Astrocyte of the hippocampus (primary cell): ENCODE measurements at regions not wholly inside any gene's neighbourhood (a gene's known extent, or its start where the extent isn't known, plus 50 kb on each side); places are given as distances from the start of the nearest gene placed in this dataset.

ENCODE experiments used
- DNase-seq: peaks from one replicate; pipeline ENCODE4 v3.0.0; 2011; ENCODE audit warnings: low read depth, low spot score

- DNase-seq, result peak; percentile 69
These were observed 165.6 kb upstream of the OGFRL1 start for GRCh38 chr6:71123051-71123450.

- no peak for DNase-seq
These were observed 164.3 kb upstream of the OGFRL1 start for GRCh38 chr6:71124340-71124739.

GRCh38 chr6:71125216-71125615 is 163.4 kb upstream of the OGFRL1 start:
- DNase-seq, result no peak

- no peak for DNase-seq
These were observed 162.1 kb upstream of the OGFRL1 start for GRCh38 chr6:71126506-71126905.

- no peak for DNase-seq
These were observed 161.2 kb upstream of the OGFRL1 start for GRCh38 chr6:71127374-71127773.

GRCh38 chr6:71130277-71130676 is 158.3 kb upstream of the OGFRL1 start:
- no peak for DNase-seq

- DNase-seq, result no peak
These were observed 153.5 kb upstream of the OGFRL1 start for GRCh38 chr6:71134929-71135642.

GRCh38 chr6:71137973-71138372 is 150.6 kb upstream of the OGFRL1 start:
- DNase-seq, result no peak

GRCh38 chr6:71138376-71138775 is 150.2 kb upstream of the OGFRL1 start:
- DNase-seq, result peak; percentile 39

- peak; percentile 81 for DNase-seq
These were observed 149.4 kb upstream of the OGFRL1 start for GRCh38 chr6:71139249-71139648.

- DNase-seq, result peak; percentile 32
These were observed 134.8 kb upstream of the OGFRL1 start for GRCh38 chr6:71153755-71154325.

- no peak for DNase-seq
These were observed 131.3 kb upstream of the OGFRL1 start for GRCh38 chr6:71157345-71157744.

GRCh38 chr6:71164890-71165289 is 123.7 kb upstream of the OGFRL1 start:
- DNase-seq, result no peak

- no peak for DNase-seq
These were observed 120.3 kb upstream of the OGFRL1 start for GRCh38 chr6:71168233-71168765.

- DNase-seq, result no peak
These were observed 117.0 kb upstream of the OGFRL1 start for GRCh38 chr6:71171497-71172070.

- no peak for DNase-seq
These were observed 109.2 kb upstream of the OGFRL1 start for GRCh38 chr6:71179249-71179885.

- DNase-seq, result peak; percentile 90
These were observed 107.0 kb upstream of the OGFRL1 start for GRCh38 chr6:71181565-71181964.

GRCh38 chr6:71187141-71187540 is 101.5 kb upstream of the OGFRL1 start:
- DNase-seq, result no peak

GRCh38 chr6:71190809-71191208 is 97.8 kb upstream of the OGFRL1 start:
- peak; percentile 31 for DNase-seq

GRCh38 chr6:71194724-71195123 is 93.9 kb upstream of the OGFRL1 start:
- DNase-seq, result peak; percentile 75

GRCh38 chr6:71197267-71197666 is 91.3 kb upstream of the OGFRL1 start:
- peak; percentile 79 for DNase-seq

GRCh38 chr6:71197780-71198179 is 90.8 kb upstream of the OGFRL1 start:
- peak; percentile 67 for DNase-seq
